Mammary epithelial cell (primary cell): ENCODE measurements at regions not wholly inside any gene's neighbourhood (a gene's known extent, or its start where the extent isn't known, plus 50 kb on each side); places are given as distances from the start of the nearest gene placed in this dataset.

ENCODE experiments used
- EZH2 ChIP-seq: IDR thresholded peaks from 2 replicates; pipeline ENCODE4 v1.6.1; 2012; ENCODE audit warnings: low read length, inconsistent platforms, borderline replicate concordance
- TF ChIP-seq, protein P1 (sequence below), 2 donors: IDR thresholded peaks in 1 of 2; conservative IDR thresholded peaks in 1 of 2; 2 replicates each; pipeline ENCODE4 v1.5.1; 2011 to 2012; ENCODE audit warnings: inconsistent platforms in 2 of 2, low read length in 2 of 2, mild to moderate bottlenecking in 2 of 2, control low read depth in 1 of 2, low read depth in 1 of 2; ENCODE audit not compliant: insufficient read depth in 1 of 2; ENCODE audit errors: extremely low read depth in 1 of 2

DNA sequence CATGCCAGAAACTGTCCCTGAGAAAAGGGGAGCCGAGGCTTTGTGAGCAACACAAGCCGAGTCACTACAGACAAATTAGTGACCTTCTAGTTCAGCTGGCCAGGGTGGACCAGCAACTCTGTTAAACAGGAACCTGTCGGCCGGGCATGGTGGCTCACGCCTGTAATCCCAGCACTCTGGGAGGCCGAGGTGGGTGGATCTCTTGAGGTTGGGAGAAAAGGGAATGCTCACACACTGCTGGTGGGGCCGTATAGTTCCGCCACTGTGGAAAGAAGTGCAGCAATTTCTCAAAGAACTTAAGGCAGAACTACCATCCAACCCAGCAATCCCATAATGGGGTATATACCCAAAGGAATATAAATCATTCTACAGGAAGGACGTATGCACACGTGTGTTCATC is 67.8 kb downstream of the C16orf95 start:
- TF ChIP-seq, protein P1, sequence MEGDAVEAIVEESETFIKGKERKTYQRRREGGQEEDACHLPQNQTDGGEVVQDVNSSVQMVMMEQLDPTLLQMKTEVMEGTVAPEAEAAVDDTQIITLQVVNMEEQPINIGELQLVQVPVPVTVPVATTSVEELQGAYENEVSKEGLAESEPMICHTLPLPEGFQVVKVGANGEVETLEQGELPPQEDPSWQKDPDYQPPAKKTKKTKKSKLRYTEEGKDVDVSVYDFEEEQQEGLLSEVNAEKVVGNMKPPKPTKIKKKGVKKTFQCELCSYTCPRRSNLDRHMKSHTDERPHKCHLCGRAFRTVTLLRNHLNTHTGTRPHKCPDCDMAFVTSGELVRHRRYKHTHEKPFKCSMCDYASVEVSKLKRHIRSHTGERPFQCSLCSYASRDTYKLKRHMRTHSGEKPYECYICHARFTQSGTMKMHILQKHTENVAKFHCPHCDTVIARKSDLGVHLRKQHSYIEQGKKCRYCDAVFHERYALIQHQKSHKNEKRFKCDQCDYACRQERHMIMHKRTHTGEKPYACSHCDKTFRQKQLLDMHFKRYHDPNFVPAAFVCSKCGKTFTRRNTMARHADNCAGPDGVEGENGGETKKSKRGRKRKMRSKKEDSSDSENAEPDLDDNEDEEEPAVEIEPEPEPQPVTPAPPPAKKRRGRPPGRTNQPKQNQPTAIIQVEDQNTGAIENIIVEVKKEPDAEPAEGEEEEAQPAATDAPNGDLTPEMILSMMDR (conservative IDR thresholded peaks at IDR 0.05 in 1 of 2, IDR thresholded peaks at IDR 0.05 in 1 of 2; ENCODE audit: extremely low read depth in 1 of 2, insufficient read depth in 1 of 2, low read depth in 1 of 2, low read length in 2 of 2): no peak
- no peak for TF ChIP-seq EZH2
